ENCODE measurements at regions not wholly inside any gene's neighbourhood (a gene's known extent, or its start where the extent isn't known, plus 50 kb on each side); places are given as distances from the start of the nearest gene placed in this dataset.

GRCh38 chr1:170881268-170882265, 53.8 kb upstream of the MROH9 start:
- H3K9me3 ChIP-seq = no peaks in the 10 kb centered on the region
- intact Hi-C loops (cut with DNase I) = no loop called here
- DNase-seq = no peak
- no peaks in the 10 kb centered on the region for H3K36me3 ChIP-seq
- 10 to 31% methylated on average over 5 of the region's 5 CpGs for WGBS, 2 donors
- H3K4me3 ChIP-seq = no peak overlapping the region
- H3K27me3 ChIP-seq = no peaks in the 10 kb centered on the region
- no peak overlapping the region for H3K27ac ChIP-seq
- no peaks in the 10 kb centered on the region for H3K4me1 ChIP-seq
- no peak for TF ChIP-seq POLR2AphosphoS5 (IDR thresholded peaks at IDR 0.05)
- peak in 1 of 4 experiments; percentile 14 for TF ChIP-seq CTCF (IDR thresholded peaks at IDR 0.05)
